ENCODE measurements at regions not wholly inside any gene's neighbourhood (a gene's known extent, or its start where the extent isn't known, plus 50 kb on each side); places are given as distances from the start of the nearest gene placed in this dataset.

DNA sequence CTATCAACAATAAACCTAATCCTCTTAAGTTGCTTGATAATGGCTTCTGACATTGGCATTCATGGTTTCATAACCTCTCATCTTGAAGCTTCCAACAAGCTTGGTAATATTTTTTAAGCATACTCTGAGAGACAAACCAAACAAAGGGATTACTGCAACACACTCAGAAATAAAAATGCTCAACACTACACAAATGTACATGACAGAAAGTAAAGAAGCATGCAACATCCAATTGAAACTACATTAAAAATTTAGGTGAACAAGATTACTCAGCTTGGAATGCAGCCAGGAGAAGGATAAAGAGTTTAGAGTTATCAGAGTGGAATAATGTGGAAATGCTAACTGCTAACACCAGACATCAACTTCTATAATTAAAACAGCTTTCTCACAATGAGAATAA, 1136.6 kb upstream of the PABPC4L start:
- no peaks in the 10 kb centered on the region for H3K27me3 Mint-ChIP-seq
- no peaks in the 10 kb centered on the region for H3K4me1 Mint-ChIP-seq
- no peak overlapping the region for H3K4me3 Mint-ChIP-seq
- CTCF ChIA-PET: no interaction called here
- H3K27ac Mint-ChIP-seq: no peak overlapping the region
- ATAC-seq (no peak), DNase-seq (no peak)
- peaks cover 3% of the 10 kb centered on the region for H3K9me3 Mint-ChIP-seq (ENCODE audit: low read depth)
- H3K36me3 Mint-ChIP-seq: no peaks in the 10 kb centered on the region

DNA sequence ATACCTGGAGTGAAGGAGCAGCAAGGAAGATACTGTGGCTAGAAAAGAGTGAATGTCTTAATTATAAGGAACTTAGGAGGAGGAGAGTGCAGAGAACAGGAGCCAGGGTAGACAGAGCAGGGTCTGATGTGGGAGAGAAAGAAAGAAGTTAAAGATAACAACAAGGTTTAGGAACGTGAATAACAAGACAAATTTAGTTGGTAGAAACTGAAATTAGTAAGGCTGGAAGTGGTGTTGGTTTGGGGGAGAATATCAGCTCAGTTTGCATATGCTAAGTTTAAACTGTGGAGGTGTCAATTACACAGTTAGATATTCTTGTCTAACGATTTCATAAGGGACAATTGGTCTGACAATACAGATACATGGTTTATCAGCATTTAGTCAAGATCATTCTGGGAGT, 1123.7 kb upstream of the PABPC4L start:
- Mint-ChIP-seq H3K4me3 (no peak overlapping the region), H3K27ac (no peak overlapping the region), H3K36me3 (no peaks in the 10 kb centered on the region), H3K27me3 (no peaks in the 10 kb centered on the region), H3K9me3 (ENCODE audit: low read depth) (peaks cover 6% of the 10 kb centered on the region), H3K4me1 (no peaks in the 10 kb centered on the region)
- ATAC-seq (no peak), DNase-seq (no peak)
- CTCF ChIA-PET: no interaction called here

DNA sequence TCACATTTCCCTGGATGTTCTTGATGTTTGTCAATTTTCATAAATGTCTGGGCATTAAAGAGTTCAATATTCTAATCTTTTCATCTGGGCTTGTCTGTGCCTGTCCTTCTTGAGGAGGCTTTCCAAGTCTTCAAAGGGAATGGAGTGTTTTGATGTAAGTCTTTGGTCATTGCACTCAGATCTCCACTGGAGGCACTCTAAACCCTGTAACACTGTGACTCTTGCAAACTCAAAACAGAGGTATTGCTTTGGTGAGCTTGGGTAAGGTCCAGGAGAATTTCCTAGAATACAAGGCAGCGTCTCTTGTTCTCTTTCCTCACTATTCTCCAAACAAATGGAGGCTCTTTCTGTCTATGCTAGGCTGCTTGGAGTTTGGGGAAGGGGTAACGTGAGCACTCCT, 1118.1 kb upstream of the PABPC4L start:
- H3K9me3 Mint-ChIP-seq (ENCODE audit: low read depth): peaks cover 22% of the 10 kb centered on the region
- no peaks in the 10 kb centered on the region for H3K4me1 Mint-ChIP-seq
- no peak overlapping the region for H3K4me3 Mint-ChIP-seq
- CTCF ChIA-PET: no interaction called here
- no peaks in the 10 kb centered on the region for H3K27me3 Mint-ChIP-seq
- H3K36me3 Mint-ChIP-seq: no peaks in the 10 kb centered on the region
- no peak for ATAC-seq
- DNase-seq: no peak
- no peak overlapping the region for H3K27ac Mint-ChIP-seq

DNA sequence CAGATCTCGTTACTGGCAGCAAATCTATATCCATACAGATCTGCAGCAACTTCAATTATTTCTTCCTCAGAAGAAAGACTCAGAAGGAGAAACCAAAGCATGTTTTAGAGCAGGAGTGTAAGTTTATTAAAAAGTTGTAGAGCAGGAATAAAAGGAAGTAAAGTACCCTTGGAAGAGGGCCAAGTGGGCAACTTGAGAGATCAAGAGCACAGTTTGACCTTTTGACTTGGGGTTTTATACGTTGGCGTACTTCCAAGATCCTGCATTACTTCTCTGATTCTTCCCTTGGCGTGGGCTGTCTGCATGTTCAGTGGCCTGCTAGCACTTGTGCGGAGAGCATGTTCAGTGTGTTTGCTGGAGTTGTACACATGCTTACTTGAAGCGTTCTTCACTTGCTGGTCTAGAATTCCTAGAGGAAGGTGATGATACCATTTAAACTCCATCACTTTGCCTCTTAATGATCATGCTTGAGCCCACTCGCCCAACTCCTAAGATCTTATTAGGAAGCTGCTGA, 1114.7 kb upstream of the PABPC4L start:
- no peak for ATAC-seq
- H3K27ac Mint-ChIP-seq: no peak overlapping the region
- H3K4me3 Mint-ChIP-seq: no peak overlapping the region
- H3K9me3 Mint-ChIP-seq (ENCODE audit: low read depth): peaks cover 20% of the 10 kb centered on the region
- no peaks in the 10 kb centered on the region for H3K4me1 Mint-ChIP-seq
- CTCF ChIA-PET: no interaction called here
- H3K36me3 Mint-ChIP-seq: no peaks in the 10 kb centered on the region
- DNase-seq: no peak
- no peaks in the 10 kb centered on the region for H3K27me3 Mint-ChIP-seq

DNA sequence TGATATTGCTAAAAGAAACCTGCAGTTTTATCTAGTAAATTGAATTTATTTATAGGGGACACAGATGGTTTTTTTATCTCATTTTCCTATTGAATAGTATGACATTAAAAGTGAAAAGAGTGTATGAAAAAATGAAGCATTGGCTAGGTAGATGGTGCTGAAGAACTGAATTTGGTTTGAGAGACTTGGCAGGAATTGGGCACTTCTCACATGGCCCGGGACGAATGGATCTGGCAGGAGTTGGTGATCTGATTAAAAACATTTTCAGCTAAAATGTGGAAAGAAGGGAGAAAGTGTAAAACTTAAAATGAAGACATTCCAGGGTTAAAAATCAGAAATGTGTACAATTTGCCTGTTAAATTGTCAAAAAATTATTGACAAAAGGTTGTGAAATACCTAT, 1088.5 kb upstream of the PABPC4L start:
- CTCF ChIA-PET: no interaction called here
- ATAC-seq (no peak), DNase-seq (no peak)
- no peaks in the 10 kb centered on the region for H3K36me3 Mint-ChIP-seq
- H3K27me3 Mint-ChIP-seq: no peaks in the 10 kb centered on the region
- no peaks in the 10 kb centered on the region for H3K4me1 Mint-ChIP-seq
- no peak overlapping the region for H3K4me3 Mint-ChIP-seq
- H3K27ac Mint-ChIP-seq: no peak overlapping the region
- no peaks in the 10 kb centered on the region for H3K9me3 Mint-ChIP-seq (ENCODE audit: low read depth)

GRCh38 chr4:135283934-135284333, 1082.3 kb upstream of the PABPC4L start:
- no peak overlapping the region for H3K27ac Mint-ChIP-seq

DNA sequence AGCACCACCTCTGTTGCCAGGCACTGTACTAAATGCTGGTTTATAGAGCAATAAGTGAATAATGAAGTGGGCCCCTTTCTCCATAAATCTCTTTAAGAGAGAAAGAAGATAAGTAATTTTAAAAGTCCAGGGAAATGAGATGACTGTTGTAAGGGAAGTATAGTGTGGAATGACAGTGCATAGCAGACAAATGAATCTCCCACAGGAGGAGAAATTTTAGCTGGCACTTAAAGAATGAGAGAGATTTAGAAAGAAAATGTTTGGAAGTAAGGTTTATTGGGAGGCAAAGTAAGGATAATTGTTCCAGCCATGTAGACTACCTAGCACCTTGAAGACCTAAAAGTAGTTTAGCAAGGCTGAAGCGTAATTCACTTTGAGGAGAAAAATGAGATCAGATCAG, 1081.1 kb upstream of the PABPC4L start:
- CTCF ChIA-PET: no interaction called here
- Mint-ChIP-seq H3K4me3 (no peak overlapping the region), H3K27me3 (no peaks in the 10 kb centered on the region), H3K4me1 (no peaks in the 10 kb centered on the region), H3K36me3 (no peaks in the 10 kb centered on the region), H3K9me3 (ENCODE audit: low read depth) (peaks cover 3% of the 10 kb centered on the region), H3K27ac (no peak overlapping the region)
- DNase-seq (no peak), ATAC-seq (no peak)

More at GRCh38 chr4:135283934-135284333, 1082.3 kb upstream of the PABPC4L start:
- ATAC-seq (no peak), DNase-seq (no peak)
- no peaks in the 10 kb centered on the region for H3K36me3 Mint-ChIP-seq
- CTCF ChIA-PET: no interaction called here
- H3K27me3 Mint-ChIP-seq: no peaks in the 10 kb centered on the region
- no peaks in the 10 kb centered on the region for H3K9me3 Mint-ChIP-seq (ENCODE audit: low read depth)
- no peaks in the 10 kb centered on the region for H3K4me1 Mint-ChIP-seq
- no peak overlapping the region for H3K4me3 Mint-ChIP-seq

GRCh38 chr4:135281230-135281629, 1079.6 kb upstream of the PABPC4L start:
- no peaks in the 10 kb centered on the region for H3K36me3 Mint-ChIP-seq
- H3K4me3 Mint-ChIP-seq: no peak overlapping the region
- DNase-seq (no peak), ATAC-seq (no peak)
- H3K27me3 Mint-ChIP-seq: no peaks in the 10 kb centered on the region
- CTCF ChIA-PET: no interaction called here
- peaks cover 3% of the 10 kb centered on the region for H3K9me3 Mint-ChIP-seq (ENCODE audit: low read depth)
- no peak overlapping the region for H3K27ac Mint-ChIP-seq
- H3K4me1 Mint-ChIP-seq: no peaks in the 10 kb centered on the region

- CTCF ChIA-PET: no interaction called here
- no peaks in the 10 kb centered on the region for H3K4me1 Mint-ChIP-seq
Measured at GRCh38 chr4:135277980-135278315, 1076.4 kb upstream of the PABPC4L start.

GRCh38 chr4:135277068-135277979, 1075.7 kb upstream of the PABPC4L start:
- DNase-seq: no peak
- Mint-ChIP-seq H3K4me3 (no peak overlapping the region), H3K4me1 (no peaks in the 10 kb centered on the region), H3K27me3 (no peaks in the 10 kb centered on the region), H3K9me3 (ENCODE audit: low read depth) (peaks cover 3% of the 10 kb centered on the region), H3K27ac (no peak overlapping the region), H3K36me3 (no peaks in the 10 kb centered on the region)
- CTCF ChIA-PET: no interaction called here
- ATAC-seq: no peak

More at GRCh38 chr4:135277980-135278315, 1076.4 kb upstream of the PABPC4L start:
- Mint-ChIP-seq H3K4me3 (no peak overlapping the region), H3K36me3 (no peaks in the 10 kb centered on the region), H3K9me3 (ENCODE audit: low read depth) (peaks cover 3% of the 10 kb centered on the region), H3K27me3 (no peaks in the 10 kb centered on the region), H3K27ac (no peak overlapping the region)
- DNase-seq (no peak), ATAC-seq (no peak)

GRCh38 chr4:135274416-135274815, 1072.8 kb upstream of the PABPC4L start:
- Mint-ChIP-seq H3K4me3 (no peak overlapping the region), H3K36me3 (no peaks in the 10 kb centered on the region), H3K4me1 (no peaks in the 10 kb centered on the region), H3K9me3 (ENCODE audit: low read depth) (peaks cover 3% of the 10 kb centered on the region), H3K27ac (no peak overlapping the region), H3K27me3 (no peaks in the 10 kb centered on the region)
- CTCF ChIA-PET: no interaction called here
- no peak for ATAC-seq
- DNase-seq: no peak

- DNase-seq: no peak
- Mint-ChIP-seq H3K27me3 (no peaks in the 10 kb centered on the region), H3K36me3 (no peaks in the 10 kb centered on the region), H3K27ac (no peak overlapping the region), H3K4me1 (no peaks in the 10 kb centered on the region), H3K9me3 (ENCODE audit: low read depth) (peaks cover 2% of the 10 kb centered on the region), H3K4me3 (no peak overlapping the region)
- CTCF ChIA-PET: no interaction called here
- no peak for ATAC-seq
Measured at GRCh38 chr4:135269125-135269890, 1067.7 kb upstream of the PABPC4L start.

DNA sequence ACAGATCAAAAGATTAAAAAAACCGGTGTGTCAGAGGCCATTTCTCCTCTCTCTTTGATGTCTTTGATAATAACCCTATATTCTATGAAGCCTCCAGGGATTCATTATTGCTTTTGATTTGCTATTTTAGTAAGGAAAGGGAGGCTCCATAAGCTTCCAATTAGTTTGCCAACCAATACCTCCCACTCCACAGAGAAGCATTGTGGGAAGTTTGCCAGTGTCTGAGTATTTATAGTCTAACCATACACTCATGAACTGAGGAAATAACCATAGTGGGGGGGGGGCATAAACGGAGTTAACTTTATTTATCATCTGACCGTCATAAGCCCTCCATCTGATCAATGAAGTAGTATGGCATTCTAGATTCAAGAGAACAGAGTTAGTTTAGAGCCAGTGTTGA, 1066.8 kb upstream of the PABPC4L start:
- CTCF ChIA-PET: no interaction called here
- ATAC-seq: no peak
- Mint-ChIP-seq H3K36me3 (no peaks in the 10 kb centered on the region), H3K9me3 (ENCODE audit: low read depth) (peaks cover 2% of the 10 kb centered on the region), H3K4me3 (no peak overlapping the region), H3K4me1 (no peaks in the 10 kb centered on the region), H3K27ac (no peak overlapping the region), H3K27me3 (no peaks in the 10 kb centered on the region)
- DNase-seq: no peak
